Uterus (tissue), 3 donors: ENCODE measurements at regions not wholly inside any gene's neighbourhood (a gene's known extent, or its start where the extent isn't known, plus 50 kb on each side); places are given as distances from the start of the nearest gene placed in this dataset.

Experiments
- DNase-seq, 2 donors: peaks; one replicate each; pipeline ENCODE4 v3.0.0-alpha.2; 2019 to 2020
- H3K27ac ChIP-seq, 2 donors: fragments of 200-600 bp; sonication (generic); 1 replicate in 1 of 2; 2 replicates in 1 of 2; pipeline ENCODE4 v1.5.1; 2016 to 2018
- H3K27me3 ChIP-seq, 2 donors: fragments of 200-600 bp; sonication (generic); one replicate each; pipeline ENCODE4 v1.5.1; 2018 to 2019; ENCODE audit warnings: control low read depth in 1 of 2
- H3K36me3 ChIP-seq, 2 donors: fragments of 200-600 bp; sonication (generic); one replicate each; pipeline ENCODE4 v1.5.1; 2019; ENCODE audit warnings: control low read depth in 1 of 2
- H3K4me1 ChIP-seq, 2 donors: fragments of 200-600 bp; sonication (generic); one replicate each; pipeline ENCODE4 v1.5.1; 2018 to 2019; ENCODE audit warnings: control low read depth in 1 of 2
- H3K4me3 ChIP-seq, 2 donors: fragments of 200-600 bp; sonication (generic); 1 replicate in 1 of 2; 2 replicates in 1 of 2; pipeline ENCODE4 v1.5.1; 2018 to 2019; ENCODE audit warnings: mild to moderate bottlenecking in 1 of 2
- H3K9me3 ChIP-seq, 2 donors: fragments of 200-600 bp; sonication (generic); one replicate each; pipeline ENCODE4 v1.5.1; 2019; ENCODE audit warnings: control low read depth in 1 of 2
- CTCF ChIP-seq, 4 experiments: fragments of 200-600 bp in 2 of 4; fragments of 450-650 bp in 2 of 4; sonication (generic) in 2 of 4; IDR thresholded peaks; one replicate each; pipeline ENCODE4 v1.5.1; 2016 to 2019; ENCODE audit warnings: antibody characterized with exemption in 4 of 4, mild to moderate bottlenecking in 2 of 4, moderate library complexity in 1 of 4
- POLR2A ChIP-seq, 2 donors: fragments of 450-650 bp; IDR thresholded peaks; one replicate each; pipeline ENCODE4 v1.6.1; 2016; ENCODE audit warnings: antibody characterized with exemption in 2 of 2, mild to moderate bottlenecking in 1 of 2, moderate library complexity in 1 of 2
- intact Hi-C: fragments of 100-400 bp; cut with DNase I; formaldehyde crosslinking; loops from one replicate; pipeline ENCODE4 v1.15.1; 2023; ENCODE audit warnings: low total_unique reads
- donor health status: DM: yes; HTN: yes; CAD: no.

GRCh38 chr3:111336511-111336910 lies 205.5 kb upstream of the CD96 start:
- intact Hi-C loops = no loop called here
- H3K27ac ChIP-seq = no peak overlapping the region
- no peak overlapping the region for H3K4me3 ChIP-seq
- no peaks in the 10 kb centered on the region for H3K27me3 ChIP-seq
- no peak for DNase-seq
- H3K4me1 ChIP-seq = no peaks in the 10 kb centered on the region
- TF ChIP-seq POLR2A (IDR thresholded peaks at IDR 0.05) (no peak), CTCF (IDR thresholded peaks at IDR 0.05) (no peak)
- no peaks in the 10 kb centered on the region for H3K9me3 ChIP-seq
- no peaks in the 10 kb centered on the region for H3K36me3 ChIP-seq

GRCh38 chr3:111338059-111338698 lies 203.8 kb upstream of the CD96 start:
- no peak for DNase-seq
- no peaks in the 10 kb centered on the region for H3K36me3 ChIP-seq
- no peaks in the 10 kb centered on the region for H3K27me3 ChIP-seq
- H3K4me1 ChIP-seq = no peaks in the 10 kb centered on the region
- no peaks in the 10 kb centered on the region for H3K9me3 ChIP-seq
- H3K4me3 ChIP-seq = no peak overlapping the region
- intact Hi-C loops = no loop called here
- no peak overlapping the region for H3K27ac ChIP-seq
- TF ChIP-seq CTCF (IDR thresholded peaks at IDR 0.05) (peak in 2 of 4 experiments; percentile 6 to 31), POLR2A (IDR thresholded peaks at IDR 0.05) (no peak)

- H3K27me3 ChIP-seq = no peaks in the 10 kb centered on the region
- DNase-seq = no peak
- no peak for TF ChIP-seq POLR2A (IDR thresholded peaks at IDR 0.05)
- TF ChIP-seq CTCF (IDR thresholded peaks at IDR 0.05) = no peak
- H3K4me1 ChIP-seq = no peaks in the 10 kb centered on the region
- intact Hi-C loops = no loop called here
- H3K4me3 ChIP-seq = no peak overlapping the region
- no peak overlapping the region for H3K27ac ChIP-seq
- H3K9me3 ChIP-seq = no peaks in the 10 kb centered on the region
- no peaks in the 10 kb centered on the region for H3K36me3 ChIP-seq
These were observed 203.0 kb upstream of the CD96 start for GRCh38 chr3:111339017-111339416.

- H3K9me3 ChIP-seq = no peaks in the 10 kb centered on the region
These were observed 190.7 kb upstream of the CD96 start for GRCh38 chr3:111351334-111351733.

GRCh38 chr3:111352585-111352984 lies 189.4 kb upstream of the CD96 start:
- intact Hi-C loops = no loop called here
- H3K27ac ChIP-seq = no peak overlapping the region
- no peak overlapping the region for H3K4me3 ChIP-seq
- H3K36me3 ChIP-seq = no peaks in the 10 kb centered on the region
- no peaks in the 10 kb centered on the region for H3K9me3 ChIP-seq
- H3K27me3 ChIP-seq = no peaks in the 10 kb centered on the region
- H3K4me1 ChIP-seq = no peaks in the 10 kb centered on the region
- no peak for DNase-seq
- TF ChIP-seq CTCF (IDR thresholded peaks at IDR 0.05) = no peak
- TF ChIP-seq POLR2A (IDR thresholded peaks at IDR 0.05) = no peak

More at GRCh38 chr3:111351334-111351733, 190.7 kb upstream of the CD96 start:
- intact Hi-C loops = no loop called here
- Histone ChIP-seq H3K27ac (no peak overlapping the region), H3K27me3 (no peaks in the 10 kb centered on the region), H3K4me1 (no peaks in the 10 kb centered on the region), H3K36me3 (no peaks in the 10 kb centered on the region), H3K4me3 (no peak overlapping the region)
- TF ChIP-seq POLR2A (IDR thresholded peaks at IDR 0.05) (no peak), CTCF (IDR thresholded peaks at IDR 0.05) (no peak)
- no peak for DNase-seq
